ENCODE measurements at regions not wholly inside any gene's neighbourhood (a gene's known extent, or its start where the extent isn't known, plus 50 kb on each side); places are given as distances from the start of the nearest gene placed in this dataset.

DNA sequence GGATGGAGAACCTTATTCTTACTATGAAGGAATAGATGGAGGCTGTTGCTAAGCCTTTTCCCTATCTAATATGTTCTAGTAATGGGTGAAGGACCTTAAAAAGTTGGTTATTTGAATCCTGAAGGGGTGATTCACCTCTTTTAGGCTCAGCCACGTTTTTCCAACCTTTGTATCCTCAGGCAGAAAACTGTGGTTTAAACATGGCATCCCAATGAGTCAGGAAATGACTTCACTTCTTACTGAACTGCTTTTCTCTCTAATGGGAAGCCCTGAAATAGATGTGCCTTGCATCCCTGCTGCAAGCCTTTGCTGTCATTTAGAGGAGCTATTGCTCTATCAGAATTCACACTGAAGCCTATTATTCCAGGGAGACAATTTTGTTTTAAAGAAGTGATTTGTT, 191.0 kb upstream of the ARX start:
- no peak overlapping the region for H2AFZ ChIP-seq (ENCODE audit: low read length)
- no peaks in the 10 kb centered on the region for H3K9me3 ChIP-seq (ENCODE audit: low read length)
- WGBS (ENCODE audit: low lambda C conversion rate), result 0% methylated on average over 1 of the region's 1 CpG
- no peak for DNase-seq (ENCODE audit: low spot score)
- BruUV-seq (replicated peaks), result no TSS peak
- no peak overlapping the region for H3K9ac ChIP-seq (ENCODE audit: insufficient read depth, low read depth, low read length)
- H3K79me2 ChIP-seq (ENCODE audit: insufficient read depth, low read length), result no peaks in the 10 kb centered on the region
- no peaks in the 10 kb centered on the region for H3K36me3 ChIP-seq (replicated peaks in 1 of 2; ENCODE audit: control insufficient read depth in 1 of 2, insufficient read depth in 2 of 2, low read length in 2 of 2)
- intact Hi-C loops (cut with micrococcal nuclease; ENCODE audit: unreplicated experiment), result no loop called here
- no peaks in the 10 kb centered on the region for H3K4me1 ChIP-seq (ENCODE audit: insufficient read depth, low read length)
- H4K20me1 ChIP-seq (ENCODE audit: insufficient read depth, low read length), result no peaks in the 10 kb centered on the region
- ATAC-seq, result no peak
- FAIRE-seq, result no peak
- H3K27ac ChIP-seq (ENCODE audit: extremely low read length, insufficient read depth, low read length), result no peak overlapping the region
- in situ Hi-C loops (cut with HindIII; ENCODE audit: extremely low pct_ligation_motif_present, low pct_unique_long_range_greater_than_20kb), result no loop called here
- ChIA-PET POLR2A (no interaction called here), CTCF (ENCODE audit: low intra/inter-chr PET ratio, low total read pairs) (no interaction called here)
- no peak overlapping the region for H3K4me2 ChIP-seq (ENCODE audit: low read depth, low read length)
- no peaks in the 10 kb centered on the region for H3K27me3 ChIP-seq (ENCODE audit: control insufficient read depth in 1 of 2, insufficient read depth in 2 of 2, low read length in 2 of 2)
- no peak overlapping the region for H3K4me3 ChIP-seq (replicated peaks in 1 of 3; ENCODE audit: insufficient read depth in 1 of 3, low read depth in 2 of 3, low read length in 3 of 3)
- TF ChIP-seq, protein P1, sequence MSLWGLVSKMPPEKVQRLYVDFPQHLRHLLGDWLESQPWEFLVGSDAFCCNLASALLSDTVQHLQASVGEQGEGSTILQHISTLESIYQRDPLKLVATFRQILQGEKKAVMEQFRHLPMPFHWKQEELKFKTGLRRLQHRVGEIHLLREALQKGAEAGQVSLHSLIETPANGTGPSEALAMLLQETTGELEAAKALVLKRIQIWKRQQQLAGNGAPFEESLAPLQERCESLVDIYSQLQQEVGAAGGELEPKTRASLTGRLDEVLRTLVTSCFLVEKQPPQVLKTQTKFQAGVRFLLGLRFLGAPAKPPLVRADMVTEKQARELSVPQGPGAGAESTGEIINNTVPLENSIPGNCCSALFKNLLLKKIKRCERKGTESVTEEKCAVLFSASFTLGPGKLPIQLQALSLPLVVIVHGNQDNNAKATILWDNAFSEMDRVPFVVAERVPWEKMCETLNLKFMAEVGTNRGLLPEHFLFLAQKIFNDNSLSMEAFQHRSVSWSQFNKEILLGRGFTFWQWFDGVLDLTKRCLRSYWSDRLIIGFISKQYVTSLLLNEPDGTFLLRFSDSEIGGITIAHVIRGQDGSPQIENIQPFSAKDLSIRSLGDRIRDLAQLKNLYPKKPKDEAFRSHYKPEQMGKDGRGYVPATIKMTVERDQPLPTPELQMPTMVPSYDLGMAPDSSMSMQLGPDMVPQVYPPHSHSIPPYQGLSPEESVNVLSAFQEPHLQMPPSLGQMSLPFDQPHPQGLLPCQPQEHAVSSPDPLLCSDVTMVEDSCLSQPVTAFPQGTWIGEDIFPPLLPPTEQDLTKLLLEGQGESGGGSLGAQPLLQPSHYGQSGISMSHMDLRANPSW (CRISPR knock-in tag; IDR thresholded peaks at IDR 0.05; ENCODE audit: borderline replicate concordance), result no peak

DNA sequence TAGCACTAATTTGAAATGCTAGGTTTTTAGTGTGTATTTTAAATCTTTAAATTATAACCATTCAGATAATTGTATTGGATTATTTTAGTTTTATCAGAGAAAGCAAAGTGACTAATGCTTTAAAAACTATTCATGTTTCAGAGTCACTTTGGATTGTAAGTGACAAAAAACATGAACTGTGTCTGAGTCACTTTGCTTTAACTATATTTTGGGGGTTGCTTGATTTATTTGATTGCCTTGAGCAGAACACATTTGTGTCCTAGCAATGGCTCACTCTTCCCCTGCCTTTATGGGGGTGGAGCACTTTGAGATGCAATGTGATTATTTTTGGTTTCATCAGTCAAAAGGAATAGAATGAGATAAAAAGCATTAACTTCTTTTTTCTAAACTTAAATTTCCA, 188.4 kb upstream of the ARX start:
- H3K79me2 ChIP-seq (ENCODE audit: insufficient read depth, low read length), result no peaks in the 10 kb centered on the region
- H3K27me3 ChIP-seq (ENCODE audit: control insufficient read depth in 1 of 2, insufficient read depth in 2 of 2, low read length in 2 of 2), result no peaks in the 10 kb centered on the region
- H4K20me1 ChIP-seq (ENCODE audit: insufficient read depth, low read length), result no peaks in the 10 kb centered on the region
- ChIA-PET CTCF (ENCODE audit: low intra/inter-chr PET ratio, low total read pairs) (no interaction called here), POLR2A (no interaction called here)
- in situ Hi-C loops (cut with HindIII; ENCODE audit: extremely low pct_ligation_motif_present, low pct_unique_long_range_greater_than_20kb) (no loop called here), intact Hi-C loops (cut with micrococcal nuclease; ENCODE audit: unreplicated experiment) (no loop called here)
- no peak overlapping the region for H3K9ac ChIP-seq (ENCODE audit: insufficient read depth, low read depth, low read length)
- FAIRE-seq (no peak), DNase-seq (ENCODE audit: low spot score) (no peak), ATAC-seq (no peak)
- BruUV-seq (replicated peaks), result no TSS peak
- H3K36me3 ChIP-seq (replicated peaks in 1 of 2; ENCODE audit: control insufficient read depth in 1 of 2, insufficient read depth in 2 of 2, low read length in 2 of 2), result no peaks in the 10 kb centered on the region
- no peak overlapping the region for H3K4me3 ChIP-seq (replicated peaks in 1 of 3; ENCODE audit: insufficient read depth in 1 of 3, low read depth in 2 of 3, low read length in 3 of 3)
- H3K27ac ChIP-seq (ENCODE audit: extremely low read length, insufficient read depth, low read length), result no peak overlapping the region
- H3K9me3 ChIP-seq (ENCODE audit: low read length), result no peaks in the 10 kb centered on the region
- no peak overlapping the region for H2AFZ ChIP-seq (ENCODE audit: low read length)
- H3K4me1 ChIP-seq (ENCODE audit: insufficient read depth, low read length), result no peaks in the 10 kb centered on the region
- H3K4me2 ChIP-seq (ENCODE audit: low read depth, low read length), result no peak overlapping the region
- TF ChIP-seq HMG20B (CRISPR knock-in tag; conservative IDR thresholded peaks at IDR 0.05), result no peak
- TF ChIP-seq, protein P2, sequence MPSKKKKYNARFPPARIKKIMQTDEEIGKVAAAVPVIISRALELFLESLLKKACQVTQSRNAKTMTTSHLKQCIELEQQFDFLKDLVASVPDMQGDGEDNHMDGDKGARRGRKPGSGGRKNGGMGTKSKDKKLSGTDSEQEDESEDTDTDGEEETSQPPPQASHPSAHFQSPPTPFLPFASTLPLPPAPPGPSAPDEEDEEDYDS (CRISPR knock-in tag; IDR thresholded peaks at IDR 0.05), result no peak
- TF ChIP-seq CAMTA2 (CRISPR knock-in tag; IDR thresholded peaks at IDR 0.05; ENCODE audit: borderline replicate concordance), result no peak
- no peak for TF ChIP-seq KDM5B (CRISPR knock-in tag; IDR thresholded peaks at IDR 0.05; ENCODE audit: borderline replicate concordance)
- TF ChIP-seq ZNF296 (CRISPR knock-in tag; conservative IDR thresholded peaks at IDR 0.05), result no peak
- no peak for TF ChIP-seq ZNF354B (CRISPR knock-in tag; IDR thresholded peaks at IDR 0.05)
- no peak for TF ChIP-seq NFE2 (CRISPR knock-in tag; IDR thresholded peaks at IDR 0.05)
- TF ChIP-seq HIVEP1 (CRISPR knock-in tag; IDR thresholded peaks at IDR 0.05), result no peak
- TF ChIP-seq ZNF431 (CRISPR knock-in tag; IDR thresholded peaks at IDR 0.05; ENCODE audit: borderline replicate concordance, low read depth), result no peak
- TF ChIP-seq ZNF17 (CRISPR knock-in tag; IDR thresholded peaks at IDR 0.05), result no peak
- TF ChIP-seq, protein P3, sequence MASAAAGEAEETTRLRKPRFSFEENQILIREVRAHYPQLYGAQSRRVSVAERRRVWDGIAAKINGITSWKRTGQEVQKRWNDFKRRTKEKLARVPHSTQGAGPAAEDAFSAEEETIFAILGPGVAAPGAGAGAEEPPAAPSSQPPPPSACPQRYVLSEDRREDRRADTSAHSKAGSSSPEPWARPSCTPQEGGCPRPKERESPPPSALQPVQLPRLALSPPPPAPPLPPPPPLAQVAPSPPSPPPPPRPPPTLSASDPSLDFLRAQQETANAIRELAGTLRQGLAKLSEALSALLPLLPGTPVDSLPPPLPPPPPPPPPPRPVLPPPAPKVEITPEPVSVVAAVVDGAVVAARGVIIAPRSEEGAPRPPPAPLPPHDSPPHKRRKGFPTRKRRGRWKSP (CRISPR knock-in tag; IDR thresholded peaks at IDR 0.05), result no peak
- TF ChIP-seq, protein P4, sequence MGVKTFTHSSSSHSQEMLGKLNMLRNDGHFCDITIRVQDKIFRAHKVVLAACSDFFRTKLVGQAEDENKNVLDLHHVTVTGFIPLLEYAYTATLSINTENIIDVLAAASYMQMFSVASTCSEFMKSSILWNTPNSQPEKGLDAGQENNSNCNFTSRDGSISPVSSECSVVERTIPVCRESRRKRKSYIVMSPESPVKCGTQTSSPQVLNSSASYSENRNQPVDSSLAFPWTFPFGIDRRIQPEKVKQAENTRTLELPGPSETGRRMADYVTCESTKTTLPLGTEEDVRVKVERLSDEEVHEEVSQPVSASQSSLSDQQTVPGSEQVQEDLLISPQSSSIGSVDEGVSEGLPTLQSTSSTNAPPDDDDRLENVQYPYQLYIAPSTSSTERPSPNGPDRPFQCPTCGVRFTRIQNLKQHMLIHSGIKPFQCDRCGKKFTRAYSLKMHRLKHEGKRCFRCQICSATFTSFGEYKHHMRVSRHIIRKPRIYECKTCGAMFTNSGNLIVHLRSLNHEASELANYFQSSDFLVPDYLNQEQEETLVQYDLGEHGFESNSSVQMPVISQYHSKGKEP (CRISPR knock-in tag; IDR thresholded peaks at IDR 0.05), result no peak
- TF ChIP-seq TBX3 (IDR thresholded peaks at IDR 0.05; ENCODE audit: borderline replicate concordance), result no peak
- no peak for TF ChIP-seq ZNF335 (CRISPR knock-in tag; IDR thresholded peaks at IDR 0.05)

Measured in HepG2 (cell line).